ENCODE measurements at regions not wholly inside any gene's neighbourhood (a gene's known extent, or its start where the extent isn't known, plus 50 kb on each side); places are given as distances from the start of the nearest gene placed in this dataset.

DNA sequence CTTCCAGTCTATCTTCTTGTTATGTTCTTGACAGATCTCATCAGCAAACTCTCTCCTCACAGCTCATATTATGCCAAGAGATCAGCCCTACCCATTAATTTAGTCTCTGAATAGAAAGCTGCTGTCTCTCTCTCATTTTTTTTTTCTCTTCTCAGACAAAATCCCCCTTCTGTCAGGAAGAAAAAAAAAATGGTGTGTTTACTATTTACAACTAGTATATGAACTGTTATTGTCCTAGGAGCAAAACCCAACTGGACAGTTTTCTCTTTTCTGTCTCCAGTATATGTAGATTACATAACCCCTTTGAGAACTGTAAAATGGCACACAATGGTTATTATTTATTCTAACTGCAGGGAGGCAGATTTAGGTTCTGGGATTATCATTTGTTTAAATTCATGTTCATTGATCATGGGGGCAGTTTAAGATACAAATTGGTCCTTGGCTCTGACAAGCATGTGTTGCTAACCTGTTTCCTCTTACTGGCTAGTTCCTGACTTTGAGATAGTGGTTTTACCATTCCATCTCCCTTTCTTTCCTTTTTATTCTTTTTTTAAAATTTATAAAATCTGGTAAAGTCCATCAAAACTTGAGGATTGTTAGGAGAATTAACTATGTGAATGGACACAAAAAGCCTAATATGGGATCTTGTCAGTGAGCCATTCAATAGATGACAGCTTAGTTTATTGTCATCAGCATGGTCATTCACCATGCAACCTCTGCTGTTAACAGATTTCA, 210.0 kb upstream of the PAPPA start:
- no peak for ATAC-seq
- no peaks in the 10 kb centered on the region for H3K27me3 ChIP-seq
- intact Hi-C loops (cut with DNase I), result no loop called here
- H3K36me3 ChIP-seq, result no peaks in the 10 kb centered on the region
- TF ChIP-seq, protein P1, sequence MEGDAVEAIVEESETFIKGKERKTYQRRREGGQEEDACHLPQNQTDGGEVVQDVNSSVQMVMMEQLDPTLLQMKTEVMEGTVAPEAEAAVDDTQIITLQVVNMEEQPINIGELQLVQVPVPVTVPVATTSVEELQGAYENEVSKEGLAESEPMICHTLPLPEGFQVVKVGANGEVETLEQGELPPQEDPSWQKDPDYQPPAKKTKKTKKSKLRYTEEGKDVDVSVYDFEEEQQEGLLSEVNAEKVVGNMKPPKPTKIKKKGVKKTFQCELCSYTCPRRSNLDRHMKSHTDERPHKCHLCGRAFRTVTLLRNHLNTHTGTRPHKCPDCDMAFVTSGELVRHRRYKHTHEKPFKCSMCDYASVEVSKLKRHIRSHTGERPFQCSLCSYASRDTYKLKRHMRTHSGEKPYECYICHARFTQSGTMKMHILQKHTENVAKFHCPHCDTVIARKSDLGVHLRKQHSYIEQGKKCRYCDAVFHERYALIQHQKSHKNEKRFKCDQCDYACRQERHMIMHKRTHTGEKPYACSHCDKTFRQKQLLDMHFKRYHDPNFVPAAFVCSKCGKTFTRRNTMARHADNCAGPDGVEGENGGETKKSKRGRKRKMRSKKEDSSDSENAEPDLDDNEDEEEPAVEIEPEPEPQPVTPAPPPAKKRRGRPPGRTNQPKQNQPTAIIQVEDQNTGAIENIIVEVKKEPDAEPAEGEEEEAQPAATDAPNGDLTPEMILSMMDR (IDR thresholded peaks at IDR 0.05), result no peak
- FAIRE-seq, result no peak
- no peaks in the 10 kb centered on the region for H3K9me3 ChIP-seq
- H3K4me1 ChIP-seq, result no peaks in the 10 kb centered on the region
- no peak overlapping the region for H3K4me3 ChIP-seq
- H3K27ac ChIP-seq, result peak overlapping the region in 3 of 4 donors; percentile 28 to 63 (median 60)
- no peak for DNase-seq

DNA sequence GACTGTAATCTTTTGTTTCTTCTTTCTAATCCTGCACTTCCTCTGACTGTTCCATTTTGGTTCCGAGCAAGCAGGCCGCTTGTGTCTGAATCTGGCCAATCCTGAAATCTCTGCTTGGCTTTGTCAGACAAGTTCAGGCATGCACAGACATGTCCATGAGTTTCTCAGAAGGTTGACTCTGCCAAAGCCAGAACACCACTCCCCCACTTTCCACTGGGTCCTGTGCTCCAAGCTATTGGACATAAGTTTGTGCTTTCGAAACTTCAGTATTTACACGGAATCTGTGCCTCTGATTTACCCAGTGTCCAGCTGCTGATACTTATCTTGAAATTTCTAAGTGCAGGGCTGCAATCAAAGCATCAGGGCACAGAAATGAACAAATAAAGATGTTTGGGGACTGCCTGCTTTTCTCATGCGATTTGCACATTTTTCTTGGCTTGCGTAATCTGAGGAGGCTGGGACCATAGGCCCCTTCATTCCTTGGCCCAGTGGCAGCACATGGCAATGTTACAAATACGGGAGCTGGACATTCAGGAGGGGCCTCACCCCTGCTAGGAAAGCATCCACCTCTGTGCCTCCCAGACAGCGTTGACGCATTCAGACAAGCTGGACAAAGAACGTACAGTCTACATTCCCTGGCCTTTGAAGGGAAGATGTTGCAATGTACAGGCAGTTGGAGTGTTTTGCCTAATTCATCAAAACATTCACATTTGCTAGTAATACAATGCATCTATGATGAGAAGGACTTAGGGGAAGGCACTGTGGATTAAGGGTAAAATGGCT, 209.2 kb upstream of the PAPPA start:
- Histone ChIP-seq H3K27me3 (no peaks in the 10 kb centered on the region), H3K9me3 (no peaks in the 10 kb centered on the region), H3K27ac (peak overlapping the region in 3 of 4 donors; percentile 28 to 63 (median 60)), H3K36me3 (no peaks in the 10 kb centered on the region), H3K4me3 (no peak overlapping the region), H3K4me1 (no peaks in the 10 kb centered on the region)
- ATAC-seq, result peak; percentile 63 to 86 (median 84)
- intact Hi-C loops (cut with DNase I), result no loop called here
- DNase-seq, result peak in 4 of 6 donors; percentile 29 to 58 (median 40)
- WGBS, 2 donors, result 39 to 42% methylated on average over 10 of the region's 10 CpGs
- no peak for FAIRE-seq
- TF ChIP-seq, protein P1 (IDR thresholded peaks at IDR 0.05), result no peak

DNA sequence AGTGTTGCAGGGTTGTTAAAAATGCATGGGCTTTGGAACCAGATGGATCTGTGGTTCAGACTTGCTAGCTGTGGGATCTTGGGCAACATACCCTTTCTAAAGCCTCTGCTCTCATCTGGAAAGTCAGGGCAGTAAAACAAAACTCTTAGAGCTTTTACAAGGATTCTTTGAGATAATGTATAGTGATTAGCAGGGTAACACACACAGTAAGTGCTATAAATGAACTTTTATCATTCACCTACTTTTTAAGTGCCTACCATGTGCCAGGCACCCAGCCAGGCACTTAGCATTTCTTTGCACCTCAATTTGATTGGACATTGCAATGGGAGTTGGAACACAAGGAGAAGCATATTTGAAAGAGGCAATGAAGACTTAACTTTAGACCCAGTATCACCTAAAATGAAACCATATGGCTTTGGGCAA, 208.6 kb upstream of the PAPPA start:
- intact Hi-C loops (cut with DNase I), result no loop called here
- FAIRE-seq (no peak), DNase-seq (no peak), ATAC-seq (peak in 2 of 4 donors; percentile 22 to 27)
- H3K27me3 ChIP-seq, result no peaks in the 10 kb centered on the region
- TF ChIP-seq, protein P1 (IDR thresholded peaks at IDR 0.05), result no peak
- peak overlapping the region in 2 of 4 donors; percentile 42 to 63 for H3K27ac ChIP-seq
- no peak overlapping the region for H3K4me3 ChIP-seq
- H3K36me3 ChIP-seq, result no peaks in the 10 kb centered on the region
- no peaks in the 10 kb centered on the region for H3K4me1 ChIP-seq
- no peaks in the 10 kb centered on the region for H3K9me3 ChIP-seq

DNA sequence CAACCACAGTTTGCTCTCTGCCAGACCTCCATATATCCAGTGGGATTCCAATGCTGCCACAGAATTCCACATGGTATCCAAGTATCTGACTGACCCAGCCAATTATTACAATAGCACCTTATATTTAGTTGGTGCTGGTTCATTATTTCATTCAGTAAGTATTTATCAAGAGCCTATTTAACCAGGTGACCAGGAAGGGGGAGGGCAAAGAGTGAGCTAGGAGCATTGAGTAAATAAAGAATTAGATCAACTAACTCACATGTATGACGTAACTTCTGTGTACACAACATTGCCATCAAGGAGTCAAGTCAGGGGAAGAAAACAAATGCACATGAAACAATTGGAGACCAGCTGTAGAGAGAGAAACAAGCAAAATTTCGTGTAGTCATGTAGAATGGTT, 207.1 kb upstream of the PAPPA start:
- Histone ChIP-seq H3K27me3 (no peaks in the 10 kb centered on the region), H3K4me1 (no peaks in the 10 kb centered on the region), H3K9me3 (no peaks in the 10 kb centered on the region), H3K36me3 (no peaks in the 10 kb centered on the region), H3K4me3 (no peak overlapping the region), H3K27ac (no peak overlapping the region)
- FAIRE-seq (no peak), DNase-seq (no peak), ATAC-seq (peak in 1 of 4 donors; percentile 38)
- WGBS, 2 donors, result 11 to 18% methylated on average over 2 of the region's 2 CpGs
- intact Hi-C loops (cut with DNase I), result no loop called here
- TF ChIP-seq, protein P1 (IDR thresholded peaks at IDR 0.05), result no peak

DNA sequence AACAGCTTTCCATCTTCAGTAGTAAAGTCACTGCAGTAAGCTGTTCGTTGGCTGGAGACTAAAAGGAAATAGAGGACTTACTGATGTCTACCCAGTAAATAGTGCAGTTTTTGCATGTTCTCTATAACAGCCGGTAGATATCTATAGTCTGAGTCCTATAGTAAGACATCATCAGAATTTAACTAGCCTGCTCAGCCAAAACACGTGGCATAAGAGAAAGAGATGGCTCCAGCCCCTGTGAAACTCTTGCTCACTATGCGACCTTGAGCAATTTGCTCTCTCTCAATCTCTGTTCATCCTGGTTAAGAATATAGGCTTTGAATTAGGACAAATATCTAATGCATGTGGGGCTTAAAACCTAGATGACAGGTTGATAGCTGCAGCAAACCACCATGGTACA, 201.6 kb upstream of the PAPPA start:
- no peaks in the 10 kb centered on the region for H3K36me3 ChIP-seq
- DNase-seq, result no peak
- TF ChIP-seq, protein P1 (IDR thresholded peaks at IDR 0.05), result no peak
- no peaks in the 10 kb centered on the region for H3K27me3 ChIP-seq
- H3K9me3 ChIP-seq, result no peaks in the 10 kb centered on the region
- H3K27ac ChIP-seq, result no peak overlapping the region
- ATAC-seq, result no peak
- no peaks in the 10 kb centered on the region for H3K4me1 ChIP-seq
- no peak for FAIRE-seq
- 65 to 73% methylated on average over 4 of the region's 4 CpGs for WGBS, 2 donors
- intact Hi-C loops (cut with DNase I), result no loop called here
- H3K4me3 ChIP-seq, result no peak overlapping the region
